Stimulated activated CD4-positive, alpha-beta T cell treated with anti-CD3 and anti-CD28 coated beads, Interleukin-4, amount 100 ng/mL, for 1 hour (primary cell): ENCODE measurements at regions not wholly inside any gene's neighbourhood (a gene's known extent, or its start where the extent isn't known, plus 50 kb on each side); places are given as distances from the start of the nearest gene placed in this dataset.

Experiments used
- DNase-seq: peaks from one replicate; pipeline ENCODE4 v3.0.0-alpha.2; 2020

DNA sequence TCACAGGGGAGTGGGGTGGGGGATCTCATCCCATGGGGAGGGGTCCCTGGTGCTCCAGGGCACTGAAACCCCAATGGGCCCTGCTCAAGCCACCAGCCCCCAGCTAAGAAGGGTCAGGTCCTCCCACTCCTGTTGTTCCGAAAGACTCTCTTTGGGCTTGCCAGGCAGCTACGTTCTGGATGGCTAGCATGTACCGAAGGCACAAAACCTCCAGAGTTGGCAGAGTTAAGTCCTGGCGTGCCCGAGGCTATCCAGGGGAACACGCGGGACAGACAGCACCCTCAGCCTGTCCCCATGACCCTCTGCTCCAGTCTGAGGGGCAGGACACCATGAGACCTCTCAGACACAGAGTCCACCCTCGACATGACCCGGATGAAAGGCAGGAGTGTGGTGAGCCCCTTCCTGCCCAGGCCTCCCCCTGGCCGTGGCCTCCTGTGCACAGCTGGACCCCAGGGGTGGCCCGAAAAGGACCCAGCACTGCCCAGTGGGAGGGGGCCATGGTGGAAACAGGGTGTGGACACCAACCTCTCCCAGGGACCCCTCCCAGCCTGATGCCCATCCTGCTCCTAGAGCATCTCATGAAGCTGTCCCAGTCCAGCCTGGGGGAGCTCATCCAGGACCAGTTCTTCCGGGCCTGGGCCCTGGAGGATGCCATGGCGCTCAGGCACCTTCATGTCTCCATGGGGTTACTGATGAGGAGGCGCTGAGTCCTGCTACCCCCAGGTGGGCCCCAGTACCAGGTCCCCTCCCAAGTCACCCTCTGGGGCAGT is 53.0 kb upstream of the TPM4 start:
- DNase-seq, result no peak

DNA sequence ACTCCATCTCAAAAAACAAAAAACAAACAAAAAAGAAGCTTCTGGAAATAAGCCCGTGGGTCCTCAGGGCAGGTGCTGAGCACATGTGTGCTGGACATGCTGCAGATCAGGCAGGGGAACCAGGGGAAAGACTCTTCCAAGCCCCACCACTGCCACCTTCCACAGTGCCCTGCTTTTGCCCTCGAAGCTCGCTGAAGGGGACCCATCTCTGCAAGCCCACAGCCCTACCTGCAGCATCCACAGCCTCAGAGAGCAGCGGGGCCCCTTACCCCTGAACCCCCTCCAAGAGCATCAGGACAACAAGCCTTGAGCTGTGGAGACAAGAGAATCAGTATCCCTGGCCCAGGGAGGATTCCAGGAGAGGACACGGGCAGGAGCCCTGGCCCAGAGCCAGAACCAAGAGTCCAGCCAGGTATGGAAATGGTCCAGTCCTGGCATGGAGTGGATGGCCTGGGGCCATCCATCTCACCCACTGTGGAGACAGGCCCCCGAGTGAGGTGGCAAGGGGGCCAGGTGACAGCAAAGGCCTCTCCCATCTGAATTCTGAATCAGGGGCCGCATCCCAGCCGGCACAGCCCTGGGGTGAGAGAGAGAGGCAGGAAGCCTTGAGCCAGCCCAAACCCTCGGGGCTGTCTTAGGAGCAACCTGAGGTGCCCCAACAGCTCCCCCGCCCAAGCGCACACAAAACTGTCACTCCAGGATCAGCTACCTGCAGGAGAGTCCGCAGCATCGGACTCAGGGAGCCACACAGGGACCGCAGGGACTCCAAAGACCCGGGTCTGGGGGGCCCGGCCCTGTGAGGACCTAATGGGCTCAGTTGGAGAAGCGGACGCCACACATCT is 51.8 kb upstream of the TPM4 start:
- DNase-seq, result no peak

DNA sequence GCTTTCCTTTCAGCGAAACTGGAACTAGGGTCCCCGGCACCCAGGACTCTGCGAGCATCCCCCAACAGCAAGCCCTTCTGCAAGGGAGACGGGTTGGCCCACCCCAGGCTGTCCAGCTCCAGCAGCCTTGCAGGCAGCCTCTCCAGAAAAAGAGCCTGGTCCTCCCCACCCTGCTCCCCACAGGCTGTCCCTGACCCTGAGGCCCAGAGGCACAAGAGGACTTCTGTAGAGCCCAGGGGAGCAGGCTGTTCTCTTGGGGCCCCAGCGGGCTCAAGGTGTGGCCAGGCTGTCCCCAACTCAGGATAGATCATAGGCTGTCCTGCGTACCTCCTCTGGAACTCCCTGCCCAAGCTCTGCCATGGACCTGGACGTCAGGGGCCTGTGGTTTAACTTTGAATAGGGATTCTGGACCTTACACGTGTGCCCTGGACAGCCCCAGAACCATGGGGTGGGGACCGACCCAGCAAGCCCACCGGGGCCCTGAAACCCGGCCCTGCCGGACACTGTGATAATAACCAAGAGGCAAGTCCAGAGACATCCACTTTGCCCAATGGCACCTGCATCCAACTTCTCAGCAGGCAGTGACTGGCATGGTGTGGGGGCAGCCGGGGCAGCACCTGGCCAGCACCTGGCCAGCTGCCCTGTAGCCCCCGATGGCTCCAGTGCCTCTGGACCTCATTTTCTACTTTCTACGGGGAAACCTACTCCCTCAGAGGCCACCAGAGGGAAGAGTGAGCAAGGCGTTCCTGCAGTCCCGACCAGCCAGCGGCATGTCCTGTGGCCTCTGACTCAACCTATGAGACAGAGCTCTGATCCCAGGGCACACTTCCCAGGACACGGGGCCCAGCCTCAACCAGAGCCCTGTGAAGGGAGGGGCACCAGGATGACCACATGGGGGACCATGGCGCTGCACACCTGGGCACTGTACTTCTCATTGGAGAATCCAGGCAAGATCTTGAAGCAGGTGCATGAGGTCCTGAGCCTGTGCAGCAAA is 50.9 kb upstream of the TPM4 start:
- DNase-seq, result no peak

DNA sequence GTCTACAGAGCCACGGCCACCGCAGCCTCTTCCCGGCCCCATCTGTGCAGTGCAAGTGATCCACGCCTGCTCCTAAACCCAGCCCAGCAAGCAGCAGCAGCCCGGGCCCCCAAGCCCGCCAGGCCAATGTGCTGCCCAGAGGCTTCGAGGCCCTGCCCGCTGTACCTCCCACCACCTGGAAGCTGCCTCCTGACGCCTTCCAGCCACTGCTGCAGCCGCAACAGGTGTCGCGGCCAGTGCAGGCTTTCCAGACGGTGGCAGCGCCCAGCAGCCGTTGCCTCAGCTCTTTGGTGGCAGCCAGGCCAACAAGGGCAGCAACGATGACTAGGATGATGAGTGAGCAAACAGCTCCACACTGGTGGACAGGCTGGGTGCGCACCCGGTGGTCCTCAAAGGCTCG is 50.2 kb upstream of the TPM4 start:
- no peak for DNase-seq
